Epithelial cell of esophagus (primary cell): ENCODE measurements at regions not wholly inside any gene's neighbourhood (a gene's known extent, or its start where the extent isn't known, plus 50 kb on each side); places are given as distances from the start of the nearest gene placed in this dataset.
"Not testable (repeated sequence)": the region's sequence is repeated elsewhere in the genome, so short reads cannot be mapped to it uniquely, and the experiment has no call there.

Experiments used
- DNase-seq: peaks from one replicate; pipeline ENCODE4 v3.0.0; 2010; ENCODE audit warnings: low read depth
- H3K4me3 ChIP-seq: 2 replicates; pipeline ENCODE4 v1.5.1; 2011; ENCODE audit warnings: mild to moderate bottlenecking, low read length, control low read depth
- TF ChIP-seq, protein P1 (sequence below): IDR thresholded peaks from 2 replicates; pipeline ENCODE4 v1.5.1; 2011; ENCODE audit warnings: low read depth, mild to moderate bottlenecking, low read length, control low read depth, inconsistent platforms; ENCODE audit not compliant: insufficient read depth; ENCODE audit errors: missing control alignments

DNA sequence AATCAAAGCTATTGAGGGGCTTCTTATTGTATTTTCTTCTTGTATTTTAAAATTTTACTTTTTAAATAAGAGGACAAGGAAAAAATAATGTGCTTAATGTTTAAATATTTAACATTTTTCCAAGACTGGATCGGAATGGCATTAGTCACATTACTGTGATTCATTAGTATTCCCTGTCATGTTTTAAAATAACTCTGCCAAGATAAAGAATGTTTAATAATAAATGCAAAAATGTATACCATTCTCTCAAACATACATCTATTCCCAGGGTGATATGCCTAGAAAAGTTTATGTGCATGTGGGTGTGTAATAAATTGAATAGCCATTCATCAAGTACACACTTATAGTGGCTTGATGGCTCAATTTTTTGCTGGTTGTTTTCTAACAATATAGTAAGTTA lies 936.1 kb downstream of the PLOD2 start:
- TF ChIP-seq, protein P1, sequence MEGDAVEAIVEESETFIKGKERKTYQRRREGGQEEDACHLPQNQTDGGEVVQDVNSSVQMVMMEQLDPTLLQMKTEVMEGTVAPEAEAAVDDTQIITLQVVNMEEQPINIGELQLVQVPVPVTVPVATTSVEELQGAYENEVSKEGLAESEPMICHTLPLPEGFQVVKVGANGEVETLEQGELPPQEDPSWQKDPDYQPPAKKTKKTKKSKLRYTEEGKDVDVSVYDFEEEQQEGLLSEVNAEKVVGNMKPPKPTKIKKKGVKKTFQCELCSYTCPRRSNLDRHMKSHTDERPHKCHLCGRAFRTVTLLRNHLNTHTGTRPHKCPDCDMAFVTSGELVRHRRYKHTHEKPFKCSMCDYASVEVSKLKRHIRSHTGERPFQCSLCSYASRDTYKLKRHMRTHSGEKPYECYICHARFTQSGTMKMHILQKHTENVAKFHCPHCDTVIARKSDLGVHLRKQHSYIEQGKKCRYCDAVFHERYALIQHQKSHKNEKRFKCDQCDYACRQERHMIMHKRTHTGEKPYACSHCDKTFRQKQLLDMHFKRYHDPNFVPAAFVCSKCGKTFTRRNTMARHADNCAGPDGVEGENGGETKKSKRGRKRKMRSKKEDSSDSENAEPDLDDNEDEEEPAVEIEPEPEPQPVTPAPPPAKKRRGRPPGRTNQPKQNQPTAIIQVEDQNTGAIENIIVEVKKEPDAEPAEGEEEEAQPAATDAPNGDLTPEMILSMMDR: no peak
- H3K4me3 ChIP-seq: no peak overlapping the region
- no peak for DNase-seq

DNA sequence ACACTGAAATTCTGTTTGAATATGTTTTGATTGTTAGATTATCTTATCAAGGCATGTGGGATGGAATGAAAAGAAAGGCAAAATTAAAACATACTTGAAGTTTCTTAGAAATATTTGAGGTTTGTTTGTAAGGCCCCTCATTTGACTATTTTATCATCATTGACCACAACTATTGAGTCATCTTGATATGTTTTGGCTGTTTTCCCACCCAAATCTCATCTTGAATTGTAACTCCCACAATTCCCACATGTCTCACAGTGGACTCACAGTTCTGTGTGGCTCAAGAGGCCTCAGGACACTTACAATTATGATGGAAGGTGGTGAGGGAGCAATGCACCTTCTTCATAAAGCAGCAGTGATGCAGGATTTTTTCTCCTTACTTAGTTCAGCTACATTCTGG lies 917.1 kb downstream of the PLOD2 start:
- H3K4me3 ChIP-seq: no peak overlapping the region
- peak; percentile 2 for DNase-seq
- TF ChIP-seq, protein P1: no peak

DNA sequence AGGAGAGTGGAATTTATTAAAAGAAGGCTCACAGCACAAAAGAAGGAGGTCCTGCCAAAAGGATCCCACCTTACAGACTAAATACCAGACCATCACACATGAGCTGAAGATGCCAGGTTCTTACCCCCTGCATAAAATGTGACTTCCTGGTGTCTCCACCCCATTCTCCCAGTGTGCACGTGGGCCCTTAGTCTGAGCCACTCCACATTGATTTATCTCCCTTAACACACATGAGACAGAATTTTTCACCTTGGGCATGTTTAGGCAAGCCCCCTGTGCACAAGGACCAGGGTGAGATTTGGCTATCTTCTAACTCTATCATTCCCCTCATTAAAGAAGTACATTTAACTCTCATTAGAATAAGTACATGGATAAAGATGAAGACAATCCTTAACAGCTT lies 916.7 kb downstream of the PLOD2 start:
- TF ChIP-seq, protein P1: no peak
- no peak overlapping the region for H3K4me3 ChIP-seq
- peak; percentile 8 for DNase-seq

DNA sequence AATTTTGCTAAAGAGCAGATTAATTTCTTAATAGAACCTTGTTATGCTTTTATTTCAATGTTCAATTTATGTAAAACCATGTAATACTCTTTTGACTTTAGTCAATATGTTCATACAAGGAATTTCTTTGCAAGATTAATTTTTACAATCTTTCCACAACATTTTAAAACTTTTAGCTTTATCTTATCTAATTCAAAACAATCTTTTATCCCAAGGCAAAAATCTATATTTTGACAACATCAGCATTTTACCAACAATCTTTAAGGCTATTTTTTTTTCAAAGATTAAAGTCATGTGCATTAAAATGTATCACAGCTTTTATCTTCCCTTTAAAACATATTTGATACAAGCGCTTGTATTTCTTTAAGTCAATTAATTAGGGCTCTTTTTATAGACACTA lies 914.7 kb downstream of the PLOD2 start:
- H3K4me3 ChIP-seq: no peak overlapping the region
- no peak for DNase-seq
- TF ChIP-seq, protein P1: no peak

DNA sequence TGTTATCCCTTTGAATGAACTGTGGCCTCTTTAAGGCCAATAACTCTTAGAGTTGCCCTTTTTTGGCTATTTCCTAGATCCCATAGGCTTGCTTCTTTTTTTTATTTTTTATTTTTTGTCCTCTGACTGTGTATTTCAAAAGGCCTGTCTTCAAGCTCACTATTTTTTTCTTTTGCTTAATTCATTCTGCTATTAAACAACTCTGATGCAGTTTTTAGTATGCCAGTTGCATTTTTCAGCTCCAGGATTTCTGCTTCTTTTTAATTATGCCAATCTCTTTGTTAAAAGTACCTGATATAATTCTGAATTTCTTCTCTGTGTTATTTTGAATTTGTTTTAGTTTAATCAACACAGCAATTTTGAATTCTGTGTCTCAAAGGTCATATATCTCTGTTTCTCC lies 912.1 kb downstream of the PLOD2 start:
- TF ChIP-seq, protein P1: no peak
- H3K4me3 ChIP-seq: no peak overlapping the region
- DNase-seq: no peak

DNA sequence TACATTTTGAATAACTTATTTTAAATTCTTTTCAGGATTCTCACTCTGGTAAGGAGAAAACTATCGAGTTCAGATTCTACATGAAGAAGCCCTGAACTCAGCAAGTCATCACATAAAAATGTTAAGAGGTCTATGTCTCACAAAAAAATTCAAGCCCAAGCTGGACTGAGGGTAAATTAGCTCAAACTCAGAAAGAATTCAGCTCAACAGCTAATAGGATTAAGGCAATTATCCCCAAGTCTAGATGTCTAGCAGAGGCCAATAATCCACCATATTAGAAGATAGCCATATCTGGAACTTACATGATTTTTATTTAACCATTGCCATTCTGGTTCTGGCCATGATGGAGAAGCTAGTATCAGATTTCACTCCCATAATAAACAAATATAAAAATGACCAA lies 909.7 kb downstream of the PLOD2 start:
- TF ChIP-seq, protein P1: no peak
- H3K4me3 ChIP-seq: no peak overlapping the region
- no peak for DNase-seq

DNA sequence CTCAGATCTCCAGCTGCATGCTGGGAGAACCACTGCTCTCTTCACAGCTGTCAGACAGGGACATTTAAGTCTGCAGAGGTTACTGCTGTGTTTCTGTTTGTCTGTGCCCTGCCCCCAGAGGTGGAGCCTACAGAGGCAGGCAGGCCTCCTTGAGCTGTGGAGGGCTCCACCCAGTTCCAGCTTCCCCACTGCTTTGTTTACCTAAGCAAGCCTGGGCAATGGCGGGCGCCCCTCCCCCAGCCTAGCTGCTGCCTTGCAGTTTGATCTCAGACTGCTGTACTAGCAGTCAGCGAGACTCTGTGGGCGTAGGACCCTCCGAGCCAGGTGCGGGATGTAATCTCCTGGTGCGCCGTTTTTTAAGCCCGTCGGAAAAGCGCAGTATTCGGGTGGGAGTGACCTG lies 903.0 kb downstream of the PLOD2 start:
- DNase-seq: peak; percentile 4
- not testable (repeated sequence) for H3K4me3 ChIP-seq
